ENCODE measurements at regions not wholly inside any gene's neighbourhood (a gene's known extent, or its start where the extent isn't known, plus 50 kb on each side); places are given as distances from the start of the nearest gene placed in this dataset.

DNA sequence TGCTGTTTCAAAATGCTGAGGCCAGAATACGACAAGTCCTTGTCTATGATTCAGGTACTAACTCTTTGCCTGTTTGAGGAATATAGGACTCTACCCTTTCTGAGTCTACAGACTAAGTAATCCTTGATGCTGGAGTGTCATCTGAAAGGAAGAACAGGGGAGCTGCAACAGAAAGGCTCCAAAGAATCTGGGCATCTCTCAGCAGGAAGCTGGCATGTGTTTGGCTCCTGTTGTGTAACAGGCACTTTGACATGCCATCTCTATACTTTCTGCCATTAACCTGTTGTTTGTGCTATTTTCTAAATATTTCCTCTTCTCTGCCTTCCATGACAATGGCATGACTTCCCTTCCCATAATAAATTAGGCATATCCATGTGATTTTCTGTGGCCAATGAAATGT, 409.5 kb downstream of the ADRA2A start:
- no peak for TF ChIP-seq POLR2A (IDR thresholded peaks at IDR 0.05)
- TF ChIP-seq, protein P1, sequence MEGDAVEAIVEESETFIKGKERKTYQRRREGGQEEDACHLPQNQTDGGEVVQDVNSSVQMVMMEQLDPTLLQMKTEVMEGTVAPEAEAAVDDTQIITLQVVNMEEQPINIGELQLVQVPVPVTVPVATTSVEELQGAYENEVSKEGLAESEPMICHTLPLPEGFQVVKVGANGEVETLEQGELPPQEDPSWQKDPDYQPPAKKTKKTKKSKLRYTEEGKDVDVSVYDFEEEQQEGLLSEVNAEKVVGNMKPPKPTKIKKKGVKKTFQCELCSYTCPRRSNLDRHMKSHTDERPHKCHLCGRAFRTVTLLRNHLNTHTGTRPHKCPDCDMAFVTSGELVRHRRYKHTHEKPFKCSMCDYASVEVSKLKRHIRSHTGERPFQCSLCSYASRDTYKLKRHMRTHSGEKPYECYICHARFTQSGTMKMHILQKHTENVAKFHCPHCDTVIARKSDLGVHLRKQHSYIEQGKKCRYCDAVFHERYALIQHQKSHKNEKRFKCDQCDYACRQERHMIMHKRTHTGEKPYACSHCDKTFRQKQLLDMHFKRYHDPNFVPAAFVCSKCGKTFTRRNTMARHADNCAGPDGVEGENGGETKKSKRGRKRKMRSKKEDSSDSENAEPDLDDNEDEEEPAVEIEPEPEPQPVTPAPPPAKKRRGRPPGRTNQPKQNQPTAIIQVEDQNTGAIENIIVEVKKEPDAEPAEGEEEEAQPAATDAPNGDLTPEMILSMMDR (IDR thresholded peaks at IDR 0.05), result no peak
